ENCODE measurements at regions not wholly inside any gene's neighbourhood (a gene's known extent, or its start where the extent isn't known, plus 50 kb on each side); places are given as distances from the start of the nearest gene placed in this dataset.

DNA sequence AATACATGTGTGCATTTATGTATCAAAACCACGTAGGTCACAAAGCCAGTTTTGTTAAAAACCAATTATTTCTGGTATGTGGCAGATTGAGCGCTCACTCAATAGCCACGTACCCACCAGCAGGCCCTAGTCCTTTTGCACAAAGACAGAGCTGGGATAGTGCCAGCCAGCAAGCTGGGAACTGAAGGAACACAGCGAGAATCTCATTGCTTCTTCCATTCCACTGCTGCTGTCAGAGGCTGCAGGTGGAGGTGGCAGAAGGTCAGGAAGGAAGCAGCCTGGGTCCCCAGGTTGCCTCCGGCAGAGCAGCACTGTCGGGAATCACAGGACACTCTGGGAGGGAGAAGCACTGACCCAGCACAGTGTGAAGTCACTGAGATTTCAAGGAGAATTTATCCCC is 385.5 kb upstream of the PFKP start:
- no peaks in the 10 kb centered on the region for H3K4me1 Mint-ChIP-seq
- H3K9me3 Mint-ChIP-seq, result no peaks in the 10 kb centered on the region
- H3K27me3 Mint-ChIP-seq, result peaks cover 13% of the 10 kb centered on the region
- no peak overlapping the region for H3K27ac Mint-ChIP-seq
- no peak overlapping the region for H3K4me3 Mint-ChIP-seq
- no peaks in the 10 kb centered on the region for H3K36me3 Mint-ChIP-seq (ENCODE audit: low read depth)
- no peak for ATAC-seq (replicated peaks)

DNA sequence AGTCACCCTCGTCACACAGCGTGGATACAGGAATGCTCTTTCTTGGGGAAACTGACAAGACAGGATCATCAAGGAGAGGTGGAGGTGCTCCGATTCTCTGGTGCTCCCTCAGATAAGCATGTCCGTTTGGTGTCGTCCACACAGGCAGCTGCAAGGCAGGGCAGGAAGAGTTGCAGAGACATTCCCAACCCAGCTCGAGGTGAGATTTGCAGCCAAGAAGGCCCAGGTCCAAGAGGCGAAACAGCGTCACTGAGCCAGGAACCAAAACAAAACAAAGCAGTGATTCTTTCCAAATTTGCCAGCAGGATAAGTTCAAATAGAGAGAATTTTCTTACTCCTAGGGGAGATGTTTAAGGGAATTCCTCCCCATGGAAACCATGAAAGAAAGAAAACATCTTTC is 386.5 kb upstream of the PFKP start:
- H3K9me3 Mint-ChIP-seq, result no peaks in the 10 kb centered on the region
- no peak overlapping the region for H3K27ac Mint-ChIP-seq
- H3K4me1 Mint-ChIP-seq, result no peaks in the 10 kb centered on the region
- no peaks in the 10 kb centered on the region for H3K36me3 Mint-ChIP-seq (ENCODE audit: low read depth)
- H3K27me3 Mint-ChIP-seq, result peaks cover 13% of the 10 kb centered on the region
- H3K4me3 Mint-ChIP-seq, result no peak overlapping the region
- ATAC-seq (replicated peaks), result no peak

GRCh38 chr10:2679646-2680045 is 387.7 kb upstream of the PFKP start:
- Mint-ChIP-seq H3K9me3 (no peaks in the 10 kb centered on the region), H3K4me3 (no peak overlapping the region), H3K4me1 (no peaks in the 10 kb centered on the region), H3K36me3 (ENCODE audit: low read depth) (no peaks in the 10 kb centered on the region), H3K27ac (no peak overlapping the region), H3K27me3 (peaks cover 13% of the 10 kb centered on the region)
- no peak for ATAC-seq (replicated peaks)

DNA sequence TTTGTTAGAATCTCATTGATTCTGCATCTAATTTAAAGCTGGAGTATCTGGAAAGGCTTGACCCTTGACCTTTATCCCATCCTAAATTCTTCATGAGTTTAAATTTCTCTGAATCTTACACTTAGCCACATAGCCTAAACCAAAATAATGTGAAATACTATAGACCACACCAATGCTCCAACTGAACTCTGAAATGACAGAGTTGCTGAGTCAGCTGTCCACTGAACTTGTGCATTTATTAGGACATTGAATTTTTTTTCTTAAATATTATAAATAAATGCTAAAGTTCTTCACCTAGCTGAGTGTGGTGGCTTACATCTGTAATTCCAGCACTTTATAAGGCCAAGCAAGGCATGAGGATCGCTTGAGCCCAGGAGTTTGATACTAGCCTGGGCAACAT is 390.9 kb upstream of the PFKP start:
- no peak for ATAC-seq (replicated peaks)
- Mint-ChIP-seq H3K4me1 (no peaks in the 10 kb centered on the region), H3K9me3 (no peaks in the 10 kb centered on the region), H3K27me3 (peaks cover 13% of the 10 kb centered on the region), H3K36me3 (ENCODE audit: low read depth) (no peaks in the 10 kb centered on the region), H3K27ac (no peak overlapping the region), H3K4me3 (no peak overlapping the region)

GRCh38 chr10:2674451-2674850 is 392.9 kb upstream of the PFKP start:
- H3K4me3 Mint-ChIP-seq, result no peak overlapping the region
- H3K27me3 Mint-ChIP-seq, result peaks cover 8% of the 10 kb centered on the region
- H3K4me1 Mint-ChIP-seq, result no peaks in the 10 kb centered on the region
- H3K27ac Mint-ChIP-seq, result no peak overlapping the region
- no peaks in the 10 kb centered on the region for H3K9me3 Mint-ChIP-seq
- no peaks in the 10 kb centered on the region for H3K36me3 Mint-ChIP-seq (ENCODE audit: low read depth)
- ATAC-seq (replicated peaks), result no peak

GRCh38 chr10:2670864-2671263 is 396.5 kb upstream of the PFKP start:
- no peak for ATAC-seq (replicated peaks)
- Mint-ChIP-seq H3K27me3 (no peaks in the 10 kb centered on the region), H3K27ac (no peak overlapping the region)

GRCh38 chr10:2665772-2666171 is 401.6 kb upstream of the PFKP start:
- peaks cover 6% of the 10 kb centered on the region for H3K9me3 Mint-ChIP-seq
- no peak for ATAC-seq (replicated peaks)
- H3K36me3 Mint-ChIP-seq (ENCODE audit: low read depth), result no peaks in the 10 kb centered on the region
- H3K4me1 Mint-ChIP-seq, result no peaks in the 10 kb centered on the region
- H3K4me3 Mint-ChIP-seq, result no peak overlapping the region
- no peak overlapping the region for H3K27ac Mint-ChIP-seq
- H3K27me3 Mint-ChIP-seq, result peaks cover 5% of the 10 kb centered on the region

More at GRCh38 chr10:2670864-2671263, 396.5 kb upstream of the PFKP start:
- no peaks in the 10 kb centered on the region for H3K36me3 Mint-ChIP-seq (ENCODE audit: low read depth)
- H3K9me3 Mint-ChIP-seq, result no peaks in the 10 kb centered on the region
- H3K4me1 Mint-ChIP-seq, result no peaks in the 10 kb centered on the region
- H3K4me3 Mint-ChIP-seq, result no peak overlapping the region

- H3K27me3 Mint-ChIP-seq, result peaks cover 7% of the 10 kb centered on the region
- H3K27ac Mint-ChIP-seq, result no peak overlapping the region
- peaks cover 6% of the 10 kb centered on the region for H3K9me3 Mint-ChIP-seq
- H3K4me3 Mint-ChIP-seq, result no peak overlapping the region
- H3K4me1 Mint-ChIP-seq, result no peaks in the 10 kb centered on the region
- no peak for ATAC-seq (replicated peaks)
- no peaks in the 10 kb centered on the region for H3K36me3 Mint-ChIP-seq (ENCODE audit: low read depth)
Measured at GRCh38 chr10:2660276-2660675, 407.1 kb upstream of the PFKP start.

GRCh38 chr10:2659660-2660209 is 407.6 kb upstream of the PFKP start:
- H3K9me3 Mint-ChIP-seq, result peaks cover 6% of the 10 kb centered on the region
- no peaks in the 10 kb centered on the region for H3K36me3 Mint-ChIP-seq (ENCODE audit: low read depth)
- H3K27me3 Mint-ChIP-seq, result peaks cover 7% of the 10 kb centered on the region
- H3K4me1 Mint-ChIP-seq, result no peaks in the 10 kb centered on the region
- no peak overlapping the region for H3K27ac Mint-ChIP-seq
- no peak for ATAC-seq (replicated peaks)
- H3K4me3 Mint-ChIP-seq, result no peak overlapping the region

DNA sequence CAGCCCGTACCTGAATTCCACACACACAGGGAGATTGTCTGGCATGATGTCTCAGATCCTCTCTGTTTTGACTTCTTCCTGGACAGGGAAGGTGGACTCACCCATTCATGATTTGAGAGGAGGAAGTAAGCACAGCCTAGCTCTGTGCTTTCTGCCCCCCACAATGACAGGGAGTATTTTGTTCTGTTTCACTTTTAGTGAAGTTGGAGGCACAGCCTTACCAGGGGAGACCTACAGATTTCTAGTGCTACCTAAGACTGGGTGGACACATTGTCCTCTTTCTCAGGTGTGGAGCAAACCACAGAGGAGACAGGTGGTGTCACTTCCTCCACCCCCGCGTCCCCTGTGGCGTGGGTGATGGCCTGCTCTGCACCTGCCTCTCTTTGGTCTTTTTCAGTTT is 408.6 kb upstream of the PFKP start:
- H3K9me3 Mint-ChIP-seq, result no peaks in the 10 kb centered on the region
- H3K27me3 Mint-ChIP-seq, result peaks cover 7% of the 10 kb centered on the region
- H3K4me3 Mint-ChIP-seq, result no peak overlapping the region
- no peak overlapping the region for H3K27ac Mint-ChIP-seq
- H3K36me3 Mint-ChIP-seq (ENCODE audit: low read depth), result no peaks in the 10 kb centered on the region
- no peak for ATAC-seq (replicated peaks)
- H3K4me1 Mint-ChIP-seq, result no peaks in the 10 kb centered on the region

- Mint-ChIP-seq H3K27ac (no peak overlapping the region), H3K27me3 (peaks cover 9% of the 10 kb centered on the region), H3K4me1 (no peaks in the 10 kb centered on the region), H3K4me3 (no peak overlapping the region), H3K36me3 (ENCODE audit: low read depth) (no peaks in the 10 kb centered on the region), H3K9me3 (no peaks in the 10 kb centered on the region)
- ATAC-seq (replicated peaks), result no peak
Measured at GRCh38 chr10:2650328-2650727, 417.0 kb upstream of the PFKP start.

- ATAC-seq (replicated peaks), result no peak
- Mint-ChIP-seq H3K9me3 (peaks cover 3% of the 10 kb centered on the region), H3K4me1 (no peaks in the 10 kb centered on the region), H3K27ac (no peak overlapping the region), H3K4me3 (no peak overlapping the region), H3K27me3 (peaks cover 6% of the 10 kb centered on the region), H3K36me3 (ENCODE audit: low read depth) (no peaks in the 10 kb centered on the region)
Measured at GRCh38 chr10:2641028-2641427, 426.3 kb upstream of the PFKP start.

GRCh38 chr10:2633630-2634029 is 433.7 kb upstream of the PFKP start:
- no peak overlapping the region for H3K27ac Mint-ChIP-seq
- H3K4me3 Mint-ChIP-seq, result no peak overlapping the region
- peaks cover 12% of the 10 kb centered on the region for H3K27me3 Mint-ChIP-seq
- no peak for ATAC-seq (replicated peaks)
- no peaks in the 10 kb centered on the region for H3K9me3 Mint-ChIP-seq
- no peaks in the 10 kb centered on the region for H3K4me1 Mint-ChIP-seq
- H3K36me3 Mint-ChIP-seq (ENCODE audit: low read depth), result no peaks in the 10 kb centered on the region

GRCh38 chr10:2631557-2632205 is 435.7 kb upstream of the PFKP start:
- no peaks in the 10 kb centered on the region for H3K4me1 Mint-ChIP-seq
- ATAC-seq (replicated peaks), result no peak
- H3K36me3 Mint-ChIP-seq (ENCODE audit: low read depth), result no peaks in the 10 kb centered on the region
- H3K9me3 Mint-ChIP-seq, result no peaks in the 10 kb centered on the region
- H3K27ac Mint-ChIP-seq, result no peak overlapping the region
- H3K27me3 Mint-ChIP-seq, result peaks cover 10% of the 10 kb centered on the region
- no peak overlapping the region for H3K4me3 Mint-ChIP-seq

GRCh38 chr10:2628705-2629104 is 438.6 kb upstream of the PFKP start:
- Mint-ChIP-seq H3K27ac (no peak overlapping the region), H3K9me3 (no peaks in the 10 kb centered on the region), H3K4me3 (no peak overlapping the region), H3K27me3 (peaks cover 4% of the 10 kb centered on the region), H3K36me3 (ENCODE audit: low read depth) (no peaks in the 10 kb centered on the region), H3K4me1 (no peaks in the 10 kb centered on the region)
- no peak for ATAC-seq (replicated peaks)

DNA sequence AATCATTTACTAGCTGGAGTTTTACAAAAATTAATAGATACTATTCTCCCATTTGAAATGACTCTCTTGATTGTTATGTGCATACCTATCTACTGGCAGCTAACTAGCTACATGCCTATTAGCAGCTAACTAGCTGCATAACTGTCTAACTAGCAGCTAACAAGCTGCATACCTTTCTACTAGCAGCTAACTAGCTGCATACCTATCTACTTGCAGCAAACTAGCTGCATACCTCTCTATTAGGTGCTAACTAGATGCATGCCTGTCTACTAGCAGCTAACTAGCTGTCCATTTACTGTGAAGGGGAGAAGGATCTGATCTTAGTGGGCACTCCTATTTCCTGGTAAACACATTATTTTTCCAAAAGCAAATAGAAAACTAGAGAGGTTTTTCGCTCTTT is 439.4 kb upstream of the PFKP start:
- Mint-ChIP-seq H3K9me3 (no peaks in the 10 kb centered on the region), H3K4me1 (no peaks in the 10 kb centered on the region), H3K4me3 (no peak overlapping the region), H3K36me3 (ENCODE audit: low read depth) (no peaks in the 10 kb centered on the region), H3K27ac (no peak overlapping the region), H3K27me3 (peaks cover 6% of the 10 kb centered on the region)
- no peak for ATAC-seq (replicated peaks)
